K562 (cell line): ENCODE measurements at regions not wholly inside any gene's neighbourhood (a gene's known extent, or its start where the extent isn't known, plus 50 kb on each side); places are given as distances from the start of the nearest gene placed in this dataset.

Source experiments
- ATAC-seq: fragments of 200-7000 bp; cut with Tn5 transposase; 3 replicates; pipeline ENCODE4 v1.9.1; 2020; ENCODE audit warnings: moderate library complexity
- BruUV-seq: library from RNA; stranded (reverse); fragments of 400-500 nt; replicated peaks from 2 replicates; lab custom pipeline; 2021; lab: Mats Ljungman, UMichigan
- CTCF ChIA-PET: fragments of 300-600 bp; formaldehyde crosslinking; extraction: SDS; loops from one replicate; lab custom pipeline; 2021; ENCODE audit warnings: low intra/inter-chr PET ratio; lab: Yijun Ruan, JAX
- POLR2A ChIA-PET: fragments of 300-600, 350-650 bp; sonication (Branson Sonifier 250); formaldehyde crosslinking; extraction: SDS; loops from one replicate; lab custom pipeline; 2021; ENCODE audit warnings: antibody characterized with exemption, inconsistent platforms; lab: Yijun Ruan, JAX
- DNase-seq, 4 experiments: peaks; one replicate each; pipeline versions ENCODE4 v3.0.0 to v3.0.0-alpha.2; 2011 to 2018; ENCODE audit warnings: low spot score in 3 of 4, mixed read lengths in 3 of 4; ENCODE audit errors: extremely low read depth in 1 of 4
- FAIRE-seq: peaks from 2 replicates; lab custom pipeline; 2011; peaks lifted over from hg19 to GRCh38; lab: Jason Lieb, UNC
- H2AFZ ChIP-seq: 2 replicates; pipeline ENCODE4 v1.6.0; 2011; ENCODE audit warnings: low read depth, low read length, control low read depth, inconsistent platforms
- H3K27ac ChIP-seq: fragments of 200-600 bp; 3 replicates; pipeline ENCODE4 v1.8.0; 2011; ENCODE audit warnings: low read depth, mild to moderate bottlenecking, control low read depth, inconsistent platforms, low read length, moderate library complexity, mixed read lengths; ENCODE audit errors: extremely low read depth
- H3K27me3 ChIP-seq, 2 experiments: fragments of 300-600 bp in 1 of 2; 2 replicates in 1 of 2; 3 replicates in 1 of 2; pipeline versions ENCODE4 v1.6.0 to v1.8.0; 2011; ENCODE audit warnings: inconsistent platforms in 2 of 2, low read length in 2 of 2, mild to moderate bottlenecking in 1 of 2, mixed read lengths in 1 of 2, moderate library complexity in 1 of 2; ENCODE audit not compliant: control insufficient read depth in 2 of 2, insufficient read depth in 2 of 2
- H3K36me3 ChIP-seq: fragments of 300-600 bp; 3 replicates; pipeline ENCODE4 v1.8.0; 2011; ENCODE audit warnings: mild to moderate bottlenecking, low read length, inconsistent platforms; ENCODE audit not compliant: control insufficient read depth, insufficient read depth
- H3K4me1 ChIP-seq, 2 experiments: fragments of 200-600 bp in 1 of 2; replicated peaks in 1 of 2; 2 replicates in 1 of 2; 3 replicates in 1 of 2; pipeline versions ENCODE4 v1.5.1 to v1.8.0; 2011; ENCODE audit warnings: inconsistent platforms in 2 of 2, low read length in 2 of 2, mild to moderate bottlenecking in 1 of 2, mixed read lengths in 1 of 2, moderate library complexity in 1 of 2; ENCODE audit not compliant: control insufficient read depth in 2 of 2, insufficient read depth in 2 of 2
- H3K4me2 ChIP-seq: 2 replicates; pipeline ENCODE4 v1.6.1; 2011; ENCODE audit warnings: low read length, control low read depth, inconsistent platforms, mixed read lengths; ENCODE audit not compliant: insufficient read depth
- H3K4me3 ChIP-seq: fragments of 200-600 bp; sonication (generic), shearing (Covaris generic); 2 replicates; pipeline ENCODE4 v1.5.1; 2016; ENCODE audit warnings: control low read depth, inconsistent platforms
- H3K79me2 ChIP-seq: fragments of 200-600 bp; 3 replicates; pipeline ENCODE4 v1.8.0; 2011; ENCODE audit warnings: low read length, inconsistent platforms; ENCODE audit not compliant: control insufficient read depth, insufficient read depth
- H3K9ac ChIP-seq, 2 experiments: 2 replicates each; pipeline versions ENCODE4 v1.6.0 to v1.6.1; 2011; ENCODE audit warnings: low read depth in 2 of 2, low read length in 2 of 2, control low read depth in 1 of 2, inconsistent platforms in 1 of 2, mild to moderate bottlenecking in 1 of 2, mixed read lengths in 1 of 2; ENCODE audit not compliant: insufficient read depth in 1 of 2
- H3K9me1 ChIP-seq: one replicate; pipeline ENCODE4 v1.6.0; 2011; ENCODE audit warnings: inconsistent platforms, mild to moderate bottlenecking, low read length, moderate library complexity; ENCODE audit not compliant: control insufficient read depth, insufficient read depth
- H3K9me3 ChIP-seq: replicated peaks from 2 replicates; pipeline ENCODE4 v1.5.1; 2011; ENCODE audit warnings: low read depth, low read length, inconsistent platforms; ENCODE audit not compliant: control insufficient read depth, insufficient read depth
- H4K20me1 ChIP-seq: replicated peaks from 2 replicates; pipeline ENCODE4 v1.6.1; 2011; ENCODE audit warnings: low read length, inconsistent platforms, mixed read lengths; ENCODE audit not compliant: control insufficient read depth, insufficient read depth
- CBX2 ChIP-seq: fragments of 200-600 bp; sonication (generic); IDR thresholded peaks from one replicate; pipeline ENCODE4 v1.6.1; 2012; ENCODE audit warnings: mild to moderate bottlenecking, low read length, inconsistent platforms; ENCODE audit not compliant: insufficient read depth, poor library complexity, severe bottlenecking
- CBX3 ChIP-seq, 2 experiments: IDR thresholded peaks; 1 replicate in 1 of 2; 2 replicates in 1 of 2; pipeline ENCODE4 v1.6.1; 2012; ENCODE audit warnings: inconsistent platforms in 2 of 2, low read length in 2 of 2, borderline replicate concordance in 1 of 2, control low read depth in 1 of 2
- CTBP1 ChIP-seq: fragments of 450-650 bp; IDR thresholded peaks from 2 replicates; pipeline ENCODE4 v1.6.1; 2016; ENCODE audit warnings: borderline replicate concordance
- E2F1 ChIP-seq: sonication (generic); formaldehyde crosslinking; IDR thresholded peaks from 2 replicates; pipeline ENCODE4 v1.8.1; 2023; ENCODE audit warnings: mild to moderate bottlenecking, missing genetic modification reagents, moderate library complexity
- E2F3 ChIP-seq: fragments of 250-450 bp; sonication (Bioruptor Pico); IDR thresholded peaks from 2 replicates; pipeline ENCODE4 v1.4.0; 2020; ENCODE audit warnings: mild to moderate bottlenecking
- GTF2E2 ChIP-seq: fragments of 200-800 bp; sonication (Bioruptor generic); IDR thresholded peaks from 2 replicates; pipeline ENCODE4 v1.6.1; 2016; ENCODE audit warnings: missing genetic modification characterization, missing compliant biosample characterization
- HDAC8 ChIP-seq: fragments of 450-650 bp; IDR thresholded peaks from 2 replicates; pipeline ENCODE4 v1.6.1; 2016; ENCODE audit warnings: mild to moderate bottlenecking, missing genetic modification characterization, moderate library complexity, missing compliant biosample characterization
- HES1 ChIP-seq: fragments of 450-650 bp; IDR thresholded peaks from 2 replicates; pipeline ENCODE4 v1.6.1; 2016; ENCODE audit warnings: low read depth, mild to moderate bottlenecking, moderate library complexity
- HNRNPL ChIP-seq: fragments of 200-400 bp; formaldehyde crosslinking; IDR thresholded peaks from 2 replicates; pipeline ENCODE4 v1.6.1; 2017; ENCODE audit warnings: low read depth, mild to moderate bottlenecking, low read length
- KDM2B ChIP-seq: fragments of 250-450 bp; sonication (Bioruptor Pico); IDR thresholded peaks from 2 replicates; pipeline ENCODE4 v1.8.0; 2021; ENCODE audit warnings: mild to moderate bottlenecking, moderate library complexity
- MIER1 ChIP-seq: fragments of 450-650 bp; IDR thresholded peaks from 2 replicates; pipeline ENCODE4 v1.6.1; 2016; ENCODE audit warnings: antibody characterized with exemption, mild to moderate bottlenecking, low read depth
- OTX1 ChIP-seq: fragments of 450-650 bp; formaldehyde crosslinking; IDR thresholded peaks from 2 replicates; pipeline ENCODE4 v1.4.0; 2022; ENCODE audit warnings: mild to moderate bottlenecking
- SMAD2 ChIP-seq: fragments of 150-350 bp; IDR thresholded peaks from 2 replicates; pipeline ENCODE4 v1.6.1; 2014; ENCODE audit warnings: low read depth, mild to moderate bottlenecking, low read length
- STAT6 ChIP-seq: sonication (generic); formaldehyde crosslinking; IDR thresholded peaks from 2 replicates; pipeline ENCODE4 v1.8.1; 2023; ENCODE audit warnings: mild to moderate bottlenecking, missing genetic modification reagents
- ZBTB26 ChIP-seq: fragments of 450-650 bp; formaldehyde crosslinking; IDR thresholded peaks from 2 replicates; pipeline ENCODE4 v1.4.0; 2022; ENCODE audit warnings: missing genetic modification characterization
- ZKSCAN1 ChIP-seq: fragments of 150-350 bp; IDR thresholded peaks from 2 replicates; pipeline ENCODE4 v1.6.1; 2016; ENCODE audit warnings: low read depth, low read length
- ZNF384 ChIP-seq: IDR thresholded peaks from 2 replicates; pipeline ENCODE4 v1.6.1; 2012; ENCODE audit warnings: low read depth, low read length, improper control_type of control experiment
- ZNF589 ChIP-seq: fragments of 200-800 bp; sonication (Bioruptor generic); IDR thresholded peaks from 2 replicates; pipeline ENCODE4 v1.6.1; 2016; ENCODE audit warnings: low read depth, missing genetic modification characterization, missing compliant biosample characterization
- ZNF668 ChIP-seq: fragments of 250-450 bp; sonication (Bioruptor Pico); IDR thresholded peaks from 2 replicates; pipeline ENCODE4 v1.8.0; 2022; ENCODE audit warnings: mild to moderate bottlenecking, inconsistent platforms
- WGBS: fragments of 100-300 bp; shearing (Covaris generic); methylation state at CpG from one replicate; pipeline ENCODE4 v1.1.6; 2016; ENCODE audit warnings: low coverage, mixed read lengths; ENCODE audit not compliant: insufficient coverage; ENCODE audit errors: missing lambda C conversion rate; 5-methylcytosine and 5-hydroxymethylcytosine counted together
- in situ Hi-C: fragments of 300-500 bp; cut with MboI; formaldehyde crosslinking; loops from 4 replicates; pipeline ENCODE4 v1.15.0; 2018; ENCODE audit warnings: inconsistent platforms, mixed read lengths
- intact Hi-C: fragments of 100-400 bp; cut with micrococcal nuclease; formaldehyde crosslinking; loops from 2 replicates; pipeline ENCODE4 v1.14.2; 2022

- Histone ChIP-seq H3K27ac (no peak overlapping the region), H3K36me3 (no peaks in the 10 kb centered on the region), H3K79me2 (no peaks in the 10 kb centered on the region), H4K20me1 (no peaks in the 10 kb centered on the region), H3K9me1 (no peaks in the 10 kb centered on the region), H3K4me3 (no peak overlapping the region), H3K4me1 (no peaks in the 10 kb centered on the region), H3K9me3 (no peaks in the 10 kb centered on the region), H2AFZ (no peak overlapping the region), H3K4me2 (no peak overlapping the region), H3K9ac (no peak overlapping the region), H3K27me3 (peaks cover 7 to 28% of the 10 kb centered on the region in 2 experiments; a peak in 4 of 5 replicates)
- DNase-seq (no peak), ATAC-seq (no peak), FAIRE-seq (no peak)
- WGBS: 0% methylated on average over 2 of the region's 2 CpGs
- ChIA-PET CTCF (no interaction called here), POLR2A (interaction anchor here (0.6 to 0.9 kb wide), 2 partner anchors 19 to 84 kb away, joined by 4 read pairs; no protein-coding TSS in a partner anchor)
- in situ Hi-C loops (no loop called here), intact Hi-C loops (no loop called here)
- no TSS peak for BruUV-seq
- TF ChIP-seq HES1 (no peak), OTX1 (CRISPR knock-in tag) (no peak), CBX3 (IDR thresholded peaks at IDR 0.05; ENCODE audit: borderline replicate concordance in 1 of 2, low read length in 2 of 2) (no peak), ZKSCAN1 (no peak), HNRNPL (no peak), E2F3 (CRISPR knock-in tag) (no peak), CTBP1 (no peak), HDAC8 (tag) (no peak), E2F1 (CRISPR knock-in tag) (no peak), ZNF589 (no peak), SMAD2 (no peak), ZNF668 (CRISPR knock-in tag) (no peak), CBX2 (no peak), ZNF384 (no peak), MIER1 (no peak), ZBTB26 (CRISPR knock-in tag) (no peak), STAT6 (CRISPR knock-in tag) (no peak), GTF2E2 (tag) (no peak), KDM2B (CRISPR knock-in tag) (no peak)
Observed at GRCh38 chr15:62802612-62803011, 239.9 kb upstream of the TPM1 start.
